Posterior vena cava (tissue), 2 donors: ENCODE measurements at regions not wholly inside any gene's neighbourhood (a gene's known extent, or its start where the extent isn't known, plus 50 kb on each side); places are given as distances from the start of the nearest gene placed in this dataset.

Experiments
- DNase-seq: peaks from one replicate; pipeline ENCODE4 v3.0.0-alpha.2; 2020; ENCODE audit warnings: low spot score
- intact Hi-C, 2 donors: fragments of 100-400 bp; cut with DNase I; formaldehyde crosslinking; loops; one replicate each; pipeline versions ENCODE4 v1.14.1 to v1.14.2; 2022 to 2023
- donor health status: DM: yes; HTN: yes; CAD: no.
- donor health status: DM: yes; HTN: yes; CAD: no.

DNA sequence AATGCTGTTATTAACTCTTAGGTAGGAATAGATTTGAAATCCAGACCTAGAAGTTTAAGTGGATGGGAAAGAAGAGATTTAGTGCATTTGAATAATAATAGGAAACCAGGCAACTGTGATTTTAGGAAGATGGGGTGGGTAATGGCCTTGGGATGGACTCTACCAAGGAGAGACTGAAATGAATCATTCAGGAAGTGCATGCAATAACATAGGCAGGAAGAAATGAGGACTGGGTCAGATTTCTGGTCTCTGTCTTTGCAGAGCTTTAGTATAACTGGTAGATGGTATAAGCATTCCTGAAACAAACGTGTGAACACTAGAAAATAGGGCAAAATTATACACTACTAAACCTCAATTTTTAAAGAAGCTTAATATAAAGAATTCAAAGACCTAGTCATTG lies 274.4 kb upstream of the CLINT1 start:
- intact Hi-C loops = no loop called here
- no peak for DNase-seq

DNA sequence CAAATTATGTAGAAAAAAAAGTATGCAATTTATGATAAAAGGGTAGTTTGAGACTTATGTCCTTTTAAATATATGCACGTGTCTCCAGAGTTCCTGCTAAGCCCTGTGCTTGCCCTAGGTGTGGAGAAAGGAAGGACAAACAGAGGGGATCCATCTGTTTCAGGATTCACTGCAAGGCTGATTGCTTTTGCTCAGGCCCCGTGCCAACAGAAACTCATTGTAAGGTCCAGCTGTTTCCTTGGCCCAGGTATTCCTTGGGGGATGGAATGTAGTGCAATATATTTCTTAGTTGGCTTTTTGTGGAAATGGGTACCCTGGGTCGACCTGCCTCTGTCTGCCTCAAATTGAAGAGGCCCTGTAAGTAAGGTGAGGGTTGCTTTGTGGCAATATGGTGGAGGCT lies 268.6 kb upstream of the CLINT1 start:
- no peak for DNase-seq

DNA sequence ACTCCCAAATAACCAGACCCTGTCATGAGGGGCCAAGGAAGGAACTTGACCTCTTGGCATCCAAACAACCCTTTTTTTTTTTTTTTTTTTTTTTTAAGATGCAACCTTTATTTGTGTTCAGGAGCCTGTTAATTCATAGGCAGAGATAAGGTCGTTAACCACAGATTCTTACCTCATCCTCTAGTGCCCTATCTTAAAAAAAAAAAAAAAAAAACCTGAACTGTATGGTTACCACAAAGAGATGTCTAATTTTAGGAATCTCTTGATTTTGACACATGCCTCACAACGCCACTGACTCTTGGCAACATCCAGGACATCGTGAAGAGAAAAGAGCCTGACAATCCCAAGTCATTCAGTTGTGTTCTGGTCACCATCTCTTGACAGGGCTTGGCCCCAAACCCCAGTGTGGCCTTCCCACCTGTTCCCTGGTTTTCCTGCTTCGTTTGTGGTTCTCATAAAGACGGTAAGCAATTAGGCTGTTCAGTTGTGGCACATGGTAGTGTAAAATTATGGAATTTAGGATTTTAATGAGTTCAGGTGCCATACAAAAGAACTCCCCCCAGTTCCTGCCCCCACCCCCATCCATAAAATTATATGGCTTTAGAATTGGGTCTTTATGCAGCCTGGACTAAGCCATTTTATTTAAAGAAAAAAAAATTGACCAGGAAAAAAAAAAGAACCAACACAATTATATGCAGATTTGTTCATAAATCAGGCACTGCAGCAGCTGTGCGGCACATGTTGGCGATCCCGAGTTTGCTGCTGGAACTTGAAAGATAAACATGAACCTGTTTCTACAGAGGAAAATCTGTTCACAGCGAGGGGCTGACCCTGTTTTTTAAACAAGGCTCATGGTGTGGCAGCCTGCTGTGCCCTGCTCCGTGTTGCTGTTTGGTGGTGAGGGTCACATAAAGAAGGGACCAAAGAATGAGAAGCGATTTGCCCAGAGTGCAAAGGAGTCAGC lies 267.8 kb upstream of the CLINT1 start:
- DNase-seq = no peak
- intact Hi-C loops = no loop called here

More for the DNA sequence above, 268.6 kb upstream of the CLINT1 start:
- intact Hi-C loops = no loop called here

DNA sequence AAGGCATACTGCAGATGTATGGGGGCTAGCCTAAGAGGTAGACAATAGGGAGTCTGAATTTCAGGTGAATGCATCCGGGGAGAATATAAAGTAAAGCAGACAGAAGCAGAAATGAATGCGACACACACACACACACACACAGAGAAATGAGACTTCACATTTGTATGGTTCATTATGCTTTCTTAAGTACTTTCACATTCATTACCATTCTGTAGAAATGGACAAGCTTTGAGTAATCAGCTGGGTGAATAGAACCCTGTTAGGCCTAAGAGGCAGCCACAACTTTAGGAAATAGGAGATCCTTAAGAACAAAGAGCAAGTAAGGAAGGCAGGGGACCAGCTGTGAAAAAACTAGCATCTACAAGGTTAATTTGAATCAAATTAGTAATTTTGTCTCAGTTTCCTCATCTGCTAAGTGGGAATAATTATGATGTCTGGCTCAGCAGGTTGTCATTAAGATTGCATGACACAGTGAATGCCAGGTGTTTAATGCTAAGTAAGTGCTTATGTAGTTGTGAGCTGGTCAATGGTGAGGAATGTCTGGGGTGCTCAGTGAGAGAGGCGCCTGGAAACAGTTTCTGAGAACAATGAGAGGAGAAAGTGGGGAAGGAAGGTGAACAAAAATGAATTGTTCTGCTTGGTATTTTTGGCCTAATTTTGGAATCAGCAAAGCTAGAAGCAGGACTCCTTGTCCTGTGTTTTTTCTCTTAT lies 265.8 kb upstream of the CLINT1 start:
- intact Hi-C loops = no loop called here

DNA sequence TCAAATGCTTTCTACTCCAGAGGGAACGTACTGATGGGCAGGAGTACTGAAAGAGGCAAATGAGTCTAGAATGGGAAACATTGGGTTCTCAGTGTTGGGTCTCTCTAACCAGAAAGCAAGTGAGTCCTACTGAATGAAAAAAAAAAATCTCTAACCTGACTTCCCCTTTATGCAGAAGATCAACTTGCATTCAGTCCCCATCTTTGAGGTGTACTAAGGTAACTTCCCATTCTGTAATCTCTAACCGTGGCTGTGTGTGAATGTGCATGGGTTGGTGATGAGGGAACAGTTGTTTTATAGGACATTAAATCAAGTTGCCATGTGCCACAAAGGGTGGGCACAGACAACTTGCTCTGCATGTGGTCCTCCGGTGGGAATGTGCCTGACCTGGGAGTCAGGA lies 264.6 kb upstream of the CLINT1 start:
- intact Hi-C loops = no loop called here
- DNase-seq = no peak

More for the DNA sequence above, 265.8 kb upstream of the CLINT1 start:
- DNase-seq = no peak

DNA sequence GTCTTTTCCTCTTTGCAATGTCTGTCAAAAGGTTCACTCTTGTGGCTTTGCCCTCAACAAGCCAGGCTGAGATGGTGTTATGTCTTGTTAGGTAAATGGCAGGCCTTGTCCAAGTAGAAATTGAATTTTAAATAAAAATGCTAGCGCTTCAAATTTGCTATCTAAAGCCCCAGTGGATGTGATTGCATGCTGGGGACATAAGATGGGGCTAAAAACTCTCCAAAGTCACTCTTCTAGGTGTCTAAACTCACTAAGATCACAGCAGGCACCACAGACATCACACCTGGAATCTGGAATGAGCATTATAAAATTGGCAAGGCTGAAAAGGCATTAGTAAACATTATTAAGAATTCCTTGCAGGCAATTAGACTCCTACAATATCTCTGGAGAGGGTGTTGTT lies 262.7 kb upstream of the CLINT1 start:
- intact Hi-C loops = no loop called here
- DNase-seq = no peak

DNA sequence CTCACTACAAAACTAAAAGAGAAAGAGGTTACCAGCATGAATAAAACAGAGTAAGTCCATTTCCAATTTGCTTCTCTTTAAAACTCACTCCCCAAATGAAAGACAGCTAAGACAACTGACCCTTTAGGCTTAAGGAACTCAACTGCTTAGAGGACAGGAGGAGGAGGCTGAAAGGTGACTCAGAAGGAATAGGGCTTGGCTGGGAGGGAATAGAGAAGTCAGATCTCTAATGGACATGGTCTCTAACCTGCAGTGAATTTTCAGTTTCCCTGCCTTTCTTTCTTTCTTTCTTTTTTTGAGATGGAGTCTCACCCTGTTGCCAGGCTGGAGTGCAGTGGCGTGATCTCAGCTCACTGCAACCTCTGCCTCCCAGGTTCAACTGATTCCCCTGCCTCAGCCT lies 261.8 kb upstream of the CLINT1 start:
- DNase-seq = no peak
- intact Hi-C loops = no loop called here

DNA sequence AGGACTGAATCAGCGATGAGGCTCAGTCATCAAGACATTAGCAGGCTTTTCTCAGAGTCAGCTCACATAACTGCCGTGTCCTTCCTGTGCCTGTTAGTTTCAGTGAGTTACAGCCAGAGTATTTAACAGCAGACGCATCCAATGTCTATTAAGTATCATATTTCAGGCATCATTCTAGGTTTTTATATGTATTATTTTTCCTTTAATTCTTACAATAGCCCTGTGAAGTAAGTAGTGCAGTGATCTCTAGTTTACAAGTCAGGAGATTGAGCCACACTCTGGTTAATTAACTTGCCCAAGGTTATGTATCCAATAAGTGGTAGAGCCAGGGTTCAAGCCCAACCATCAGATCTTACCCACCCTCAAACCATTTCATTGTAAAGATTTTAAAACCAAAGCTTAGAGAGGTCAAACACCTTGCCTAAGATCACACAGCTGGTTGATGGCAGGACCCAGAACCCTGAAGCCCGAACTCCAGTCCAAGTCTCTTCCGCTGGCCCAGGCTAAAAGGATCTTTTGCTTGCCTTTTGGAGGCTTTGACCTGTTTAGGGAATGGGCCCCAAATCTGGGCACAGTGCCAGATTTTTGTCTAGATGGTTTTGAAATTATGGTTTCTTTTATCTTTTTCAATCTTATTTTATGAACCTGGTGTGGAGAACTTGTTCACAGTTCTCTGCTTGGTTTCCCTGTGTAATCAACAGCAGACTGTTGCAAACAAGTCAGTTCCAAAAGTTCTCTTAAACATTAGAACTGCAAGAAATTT lies 261.2 kb upstream of the CLINT1 start:
- intact Hi-C loops = no loop called here
- no peak for DNase-seq

DNA sequence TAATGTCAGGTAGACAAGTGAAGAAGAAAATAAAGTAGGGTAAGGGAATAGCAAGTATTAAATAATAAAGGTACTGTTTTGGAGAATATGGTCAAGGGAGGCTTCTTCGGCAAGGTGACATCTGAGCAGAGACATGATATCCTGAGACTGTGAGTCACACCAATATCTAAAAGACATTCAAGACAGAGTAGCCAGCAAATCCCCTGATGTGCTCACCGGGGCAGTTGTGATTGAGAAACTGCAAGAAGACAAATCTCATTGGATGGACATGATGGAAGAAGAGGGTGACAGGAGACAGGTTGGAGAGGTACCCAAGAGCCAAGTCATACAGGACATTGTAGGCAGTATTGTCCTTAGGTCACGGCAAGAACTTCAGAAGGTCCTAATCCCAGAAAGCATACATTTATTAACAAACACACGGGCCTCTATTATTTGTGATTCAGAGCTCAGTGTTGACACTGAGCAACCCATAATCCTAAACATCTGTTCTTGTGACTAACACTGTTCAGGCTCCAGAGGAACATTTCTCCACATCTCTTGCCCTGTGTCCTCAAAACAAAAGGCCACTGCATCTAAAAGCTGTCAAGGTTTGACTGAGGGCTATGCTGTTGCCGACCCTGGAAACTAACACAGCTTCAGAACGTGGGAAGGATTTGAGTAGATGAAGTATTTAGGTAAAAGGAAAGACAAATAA lies 258.7 kb upstream of the CLINT1 start:
- DNase-seq = no peak
- intact Hi-C loops = no loop called here

DNA sequence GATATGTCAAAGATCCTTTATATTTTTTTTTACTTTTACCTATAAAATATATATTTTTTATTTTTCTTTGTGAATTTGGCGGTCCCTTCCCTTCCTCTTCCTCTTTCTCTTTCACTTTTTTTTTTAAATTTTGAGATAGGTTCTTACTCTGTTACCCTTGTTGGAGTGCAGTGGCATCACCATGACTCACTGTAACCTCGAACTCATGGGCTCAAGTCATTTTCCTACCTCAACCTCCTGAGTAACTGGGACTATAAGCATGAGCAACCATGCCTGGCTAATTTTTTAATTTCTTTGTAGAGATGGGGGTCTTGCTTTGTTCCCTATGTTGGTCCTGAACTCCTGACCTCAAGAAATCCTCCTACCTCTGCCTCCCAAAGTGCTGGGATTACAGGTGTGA lies 258.0 kb upstream of the CLINT1 start:
- DNase-seq = no peak
- intact Hi-C loops = no loop called here

DNA sequence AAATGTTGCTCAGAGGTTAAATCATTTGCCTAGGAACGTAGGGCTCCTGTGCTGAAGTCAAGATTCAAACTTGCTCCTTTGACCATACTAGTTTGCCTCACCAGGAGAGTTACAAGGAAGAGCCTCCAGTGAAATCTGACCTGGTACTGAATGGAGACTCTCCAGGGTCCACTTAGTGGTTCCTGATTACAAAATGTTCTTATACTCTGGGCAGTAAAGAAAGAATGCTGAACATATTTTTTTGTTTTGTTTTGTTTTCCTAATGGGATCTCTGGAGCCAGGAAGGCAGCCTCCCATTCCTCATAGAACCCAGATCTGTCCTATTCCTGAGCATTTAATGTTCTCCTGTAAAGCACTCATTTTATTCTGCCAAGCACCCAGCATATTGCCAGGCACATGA lies 256.5 kb upstream of the CLINT1 start:
- intact Hi-C loops = no loop called here
- no peak for DNase-seq

DNA sequence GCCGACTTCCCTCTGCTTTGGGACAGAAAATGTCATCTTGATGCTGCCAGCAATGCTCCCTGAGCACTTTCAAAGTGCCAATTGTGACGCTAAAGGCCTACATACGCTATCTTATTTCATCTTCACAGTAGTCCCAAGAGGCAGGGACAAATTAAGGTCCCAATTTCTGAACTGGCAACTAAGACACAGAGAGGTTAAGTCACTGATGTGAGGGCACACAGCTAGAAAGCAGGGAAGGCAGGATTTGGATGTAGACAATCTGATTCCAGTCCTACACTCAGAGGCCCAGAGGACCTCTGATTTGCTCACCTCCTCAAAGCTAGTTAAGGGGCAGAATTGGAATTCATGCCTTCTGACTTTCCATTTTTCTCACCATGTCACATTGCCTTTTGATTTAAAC lies 249.2 kb upstream of the CLINT1 start:
- intact Hi-C loops = no loop called here
- no peak for DNase-seq

DNA sequence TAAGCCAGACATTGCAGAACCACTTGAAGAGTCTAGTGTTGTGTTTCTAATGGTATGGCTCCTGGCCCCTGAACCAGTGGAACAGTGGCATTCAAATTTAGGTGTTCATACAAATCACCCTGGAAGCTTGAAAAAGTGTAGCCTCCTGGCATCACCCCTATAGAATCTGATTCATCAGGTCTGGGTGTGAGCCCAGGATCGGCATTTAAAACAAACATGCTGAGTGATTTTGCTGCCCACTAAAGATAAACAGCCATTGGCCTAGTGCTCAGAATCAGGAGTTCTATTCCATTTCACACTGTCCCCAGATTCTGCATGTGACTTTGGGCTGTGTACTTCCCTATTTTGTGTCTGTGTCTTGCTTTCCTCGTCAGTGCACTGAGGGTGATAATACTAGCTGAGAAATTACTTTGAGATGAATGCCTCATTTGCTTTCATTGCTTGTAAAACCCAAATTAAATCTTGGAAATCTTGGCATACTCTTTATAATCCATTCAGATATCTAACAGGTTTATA lies 241.5 kb upstream of the CLINT1 start:
- intact Hi-C loops = no loop called here
- DNase-seq = no peak

DNA sequence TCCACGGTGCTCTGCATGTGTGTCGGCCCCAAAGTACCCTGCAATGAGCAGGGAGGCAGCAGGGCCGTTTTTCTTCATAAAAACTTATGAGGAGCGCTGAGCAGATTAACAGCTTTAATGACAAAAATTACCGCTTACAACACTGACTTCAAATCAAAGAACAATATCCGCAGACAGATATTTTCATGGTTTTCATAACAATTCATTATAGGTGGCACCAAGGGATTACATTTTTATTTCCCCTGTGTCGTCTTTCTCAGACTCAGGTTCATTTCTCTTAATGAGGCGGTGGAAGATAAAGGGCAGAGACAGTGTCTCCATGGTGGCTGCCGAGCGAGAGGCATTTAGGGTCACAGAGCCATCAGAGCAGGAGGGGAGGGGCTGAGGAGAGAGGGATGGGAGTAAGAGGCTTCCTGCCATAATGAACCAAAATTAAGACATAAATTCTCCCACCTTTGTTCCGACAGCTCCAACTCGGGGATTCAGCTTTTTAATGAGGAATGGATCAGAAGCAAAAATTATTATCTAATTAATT lies 240.7 kb upstream of the CLINT1 start:
- intact Hi-C loops = no loop called here
- DNase-seq = no peak

DNA sequence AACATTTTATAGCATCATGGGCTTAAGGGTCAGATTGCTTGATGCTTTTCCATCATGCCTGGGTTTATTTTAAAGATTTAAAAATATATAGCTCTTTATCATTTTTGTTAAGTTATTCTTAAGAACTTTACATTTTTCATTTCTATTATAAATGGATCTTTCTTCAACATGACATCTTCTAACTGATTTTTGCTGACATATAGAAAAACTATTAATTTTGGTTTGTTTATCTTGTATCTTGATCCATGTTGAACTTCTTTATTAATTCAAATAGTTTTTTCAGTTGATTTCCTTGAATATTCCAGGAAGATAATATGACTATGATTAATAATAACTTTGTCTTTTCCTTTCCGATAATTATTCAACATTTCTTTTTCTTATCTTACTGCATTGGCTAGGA lies 237.9 kb upstream of the CLINT1 start:
- intact Hi-C loops = no loop called here
- DNase-seq = no peak

DNA sequence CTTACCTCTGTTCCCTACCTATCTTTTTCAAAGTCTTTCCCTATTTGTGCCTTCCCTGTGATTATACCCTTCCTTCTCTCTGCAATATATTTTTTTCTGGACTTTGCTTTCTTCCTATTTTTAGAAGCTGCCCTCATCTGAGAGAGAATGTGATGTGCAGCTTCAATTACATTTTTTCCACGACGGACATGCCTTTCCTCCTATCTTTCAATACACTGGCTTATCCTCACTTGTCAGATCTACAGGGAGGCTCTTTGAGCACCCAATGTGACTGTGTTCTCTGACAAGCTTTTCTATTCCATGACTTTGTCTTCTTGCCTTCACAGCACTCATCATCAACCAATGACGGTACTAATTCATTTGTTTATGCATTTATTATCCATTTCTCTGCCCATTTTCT lies 227.9 kb upstream of the CLINT1 start:
- intact Hi-C loops = no loop called here
- no peak for DNase-seq

DNA sequence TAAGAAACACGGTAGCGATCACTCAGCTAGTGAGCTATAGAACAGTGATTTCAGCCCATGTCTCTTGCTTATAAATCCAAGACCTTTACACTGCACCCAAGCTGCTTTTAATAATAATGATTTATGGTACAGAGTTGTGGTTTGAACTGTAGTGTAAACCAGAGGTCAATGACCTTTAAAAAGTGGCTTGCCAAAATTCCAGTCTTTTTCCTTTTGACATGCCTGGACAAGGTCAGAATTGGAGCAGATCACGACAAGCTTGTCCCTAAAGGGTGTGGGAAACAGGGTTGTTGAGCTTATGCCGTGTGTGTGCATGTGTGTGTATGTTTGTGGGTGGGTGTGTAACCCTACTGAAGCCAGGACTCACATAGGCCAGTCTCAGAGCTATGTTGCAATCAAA lies 225.3 kb upstream of the CLINT1 start:
- intact Hi-C loops = no loop called here
- DNase-seq = no peak

DNA sequence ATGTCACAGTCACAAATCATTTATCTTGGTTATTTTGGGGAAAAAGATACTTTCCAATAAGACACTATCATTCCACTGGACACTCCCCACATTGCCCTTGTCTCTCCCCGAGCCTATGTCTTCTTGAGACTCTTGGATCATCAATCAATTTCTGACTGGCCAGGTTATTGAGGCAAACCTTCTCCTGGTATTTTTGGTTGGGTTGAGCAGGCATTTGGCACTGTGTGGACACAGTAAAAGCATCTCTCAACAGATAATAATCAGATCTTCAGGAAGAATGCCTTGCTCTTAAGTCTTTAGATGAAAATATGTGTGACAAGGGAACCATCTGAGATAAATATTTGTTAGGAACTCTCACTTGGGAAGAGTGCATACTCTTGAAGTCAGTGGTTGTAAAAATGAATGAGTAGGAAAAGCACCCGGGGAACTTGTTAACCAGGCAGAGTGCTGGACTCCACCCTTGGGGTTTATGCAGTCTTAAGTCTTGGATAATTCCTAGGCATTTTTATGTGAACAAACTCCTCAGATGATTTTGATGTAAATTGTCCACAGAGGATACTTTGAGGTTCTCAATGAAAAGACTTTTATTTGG lies 223.8 kb upstream of the CLINT1 start:
- intact Hi-C loops = no loop called here
- no peak for DNase-seq

DNA sequence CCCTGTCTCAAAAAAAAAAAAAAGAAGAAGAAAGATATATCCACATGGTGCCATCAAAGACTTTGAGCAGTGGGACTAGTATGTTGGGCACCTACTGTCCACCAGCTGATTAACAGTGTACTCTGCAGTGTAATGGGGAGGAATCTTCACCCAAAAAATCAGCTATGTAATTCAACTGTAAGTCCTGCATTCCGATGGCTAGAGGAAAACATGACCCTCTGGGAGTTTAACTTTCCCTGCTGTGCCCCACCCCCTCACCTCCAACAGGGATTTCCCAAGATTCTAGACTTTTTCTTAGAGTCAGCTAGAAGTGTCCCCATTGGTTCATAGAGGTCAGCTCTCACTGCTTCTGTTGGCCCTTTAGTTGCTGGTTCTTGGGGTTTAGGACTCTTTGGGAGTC lies 221.2 kb upstream of the CLINT1 start:
- no peak for DNase-seq
- intact Hi-C loops = no loop called here
